ENCODE measurements at regions not wholly inside any gene's neighbourhood (a gene's known extent, or its start where the extent isn't known, plus 50 kb on each side); places are given as distances from the start of the nearest gene placed in this dataset.

DNA sequence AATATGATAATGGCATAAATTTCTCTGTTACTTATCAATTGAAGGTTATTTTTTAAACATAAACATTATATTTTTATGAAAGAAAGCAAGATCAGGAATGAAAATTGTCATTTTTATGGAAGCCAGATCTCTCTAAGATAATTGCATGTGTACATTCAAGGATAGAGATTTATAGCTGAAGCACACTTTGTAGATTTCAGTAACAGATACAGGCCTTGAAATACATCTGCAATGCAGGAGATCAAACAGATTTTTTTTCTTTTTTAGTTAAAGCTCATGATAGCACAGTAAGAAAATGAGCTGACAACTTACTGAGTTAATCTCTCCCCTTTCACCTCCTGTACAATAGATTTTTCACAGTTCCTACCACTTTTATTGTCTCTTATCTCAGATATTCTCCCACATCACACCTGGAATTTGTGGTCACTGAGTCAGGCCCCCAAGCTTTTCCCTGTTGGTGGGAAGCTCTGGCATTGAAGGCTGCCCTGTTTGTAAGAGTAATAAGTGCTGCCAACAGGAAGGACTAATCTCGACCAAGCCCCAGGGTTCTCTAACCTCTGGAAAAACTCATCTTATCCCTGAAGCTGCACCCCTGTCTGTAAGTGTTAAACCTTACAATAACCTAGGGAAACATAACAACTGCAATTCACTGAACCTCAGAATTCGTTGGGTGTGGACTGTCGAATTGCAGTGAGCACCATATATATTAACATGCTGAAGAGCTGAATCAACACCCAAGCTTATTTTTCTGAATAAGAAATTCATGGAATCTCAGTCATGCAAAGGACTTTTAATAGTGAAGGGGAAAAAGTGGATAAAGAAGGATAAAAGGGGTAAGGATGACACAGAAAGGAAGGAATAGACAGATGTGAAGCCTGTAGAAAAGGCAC is 599.0 kb downstream of the LMO4 start:
- TF ChIP-seq, protein P1, sequence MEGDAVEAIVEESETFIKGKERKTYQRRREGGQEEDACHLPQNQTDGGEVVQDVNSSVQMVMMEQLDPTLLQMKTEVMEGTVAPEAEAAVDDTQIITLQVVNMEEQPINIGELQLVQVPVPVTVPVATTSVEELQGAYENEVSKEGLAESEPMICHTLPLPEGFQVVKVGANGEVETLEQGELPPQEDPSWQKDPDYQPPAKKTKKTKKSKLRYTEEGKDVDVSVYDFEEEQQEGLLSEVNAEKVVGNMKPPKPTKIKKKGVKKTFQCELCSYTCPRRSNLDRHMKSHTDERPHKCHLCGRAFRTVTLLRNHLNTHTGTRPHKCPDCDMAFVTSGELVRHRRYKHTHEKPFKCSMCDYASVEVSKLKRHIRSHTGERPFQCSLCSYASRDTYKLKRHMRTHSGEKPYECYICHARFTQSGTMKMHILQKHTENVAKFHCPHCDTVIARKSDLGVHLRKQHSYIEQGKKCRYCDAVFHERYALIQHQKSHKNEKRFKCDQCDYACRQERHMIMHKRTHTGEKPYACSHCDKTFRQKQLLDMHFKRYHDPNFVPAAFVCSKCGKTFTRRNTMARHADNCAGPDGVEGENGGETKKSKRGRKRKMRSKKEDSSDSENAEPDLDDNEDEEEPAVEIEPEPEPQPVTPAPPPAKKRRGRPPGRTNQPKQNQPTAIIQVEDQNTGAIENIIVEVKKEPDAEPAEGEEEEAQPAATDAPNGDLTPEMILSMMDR (IDR thresholded peaks at IDR 0.05; ENCODE audit: low read length) = no peak
- no peak for TF ChIP-seq EZH2 (optimal IDR thresholded peaks at IDR 0.05; ENCODE audit: low read depth, low read length)
